ENCODE measurements at regions not wholly inside any gene's neighbourhood (a gene's known extent, or its start where the extent isn't known, plus 50 kb on each side); places are given as distances from the start of the nearest gene placed in this dataset.

GRCh38 chr16:73430138-73430537, 382.2 kb upstream of the ZFHX3 start:
- in situ Hi-C loops (cut with HindIII; ENCODE audit: low sequenced_read_pairs): no loop called here
- H3K4me3 ChIP-seq (ENCODE audit: low read depth, low read length): no peak overlapping the region
- TF ChIP-seq CTCF (IDR thresholded peaks at IDR 0.05; ENCODE audit: low read depth, low read length): no peak
- DNase-seq (ENCODE audit: low read depth, low spot score): no peak

GRCh38 chr16:73428121-73428520, 380.2 kb upstream of the ZFHX3 start:
- in situ Hi-C loops (cut with HindIII; ENCODE audit: low sequenced_read_pairs): no loop called here
- no peak overlapping the region for H3K4me3 ChIP-seq (ENCODE audit: low read depth, low read length)
- no peak for DNase-seq (ENCODE audit: low read depth, low spot score)
- TF ChIP-seq CTCF (IDR thresholded peaks at IDR 0.05; ENCODE audit: low read depth, low read length): no peak

- no peak for DNase-seq (ENCODE audit: low read depth, low spot score)
- H3K4me3 ChIP-seq (ENCODE audit: low read depth, low read length): no peak overlapping the region
- in situ Hi-C loops (cut with HindIII; ENCODE audit: low sequenced_read_pairs): no loop called here
- no peak for TF ChIP-seq CTCF (IDR thresholded peaks at IDR 0.05; ENCODE audit: low read depth, low read length)
Measured at GRCh38 chr16:73427164-73427563, 379.2 kb upstream of the ZFHX3 start.

GRCh38 chr16:73426433-73427160, 378.7 kb upstream of the ZFHX3 start:
- in situ Hi-C loops (cut with HindIII; ENCODE audit: low sequenced_read_pairs): no loop called here
- no peak overlapping the region for H3K4me3 ChIP-seq (ENCODE audit: low read depth, low read length)
- TF ChIP-seq CTCF (IDR thresholded peaks at IDR 0.05; ENCODE audit: low read depth, low read length): no peak
- no peak for DNase-seq (ENCODE audit: low read depth, low spot score)

GRCh38 chr16:73420676-73421075, 372.7 kb upstream of the ZFHX3 start:
- in situ Hi-C loops (cut with HindIII; ENCODE audit: low sequenced_read_pairs): no loop called here
- no peak for TF ChIP-seq CTCF (IDR thresholded peaks at IDR 0.05; ENCODE audit: low read depth, low read length)
- no peak overlapping the region for H3K4me3 ChIP-seq (ENCODE audit: low read depth, low read length)
- DNase-seq (ENCODE audit: low read depth, low spot score): no peak

- in situ Hi-C loops (cut with HindIII; ENCODE audit: low sequenced_read_pairs): no loop called here
- no peak for DNase-seq (ENCODE audit: low read depth, low spot score)
Measured at GRCh38 chr16:73420244-73420643, 372.3 kb upstream of the ZFHX3 start.

More at GRCh38 chr16:73420244-73420643, 372.3 kb upstream of the ZFHX3 start:
- no peak overlapping the region for H3K4me3 ChIP-seq (ENCODE audit: low read depth, low read length)
- no peak for TF ChIP-seq CTCF (IDR thresholded peaks at IDR 0.05; ENCODE audit: low read depth, low read length)
